IgD-negative memory B cell (primary cell): ENCODE measurements at regions not wholly inside any gene's neighbourhood (a gene's known extent, or its start where the extent isn't known, plus 50 kb on each side); places are given as distances from the start of the nearest gene placed in this dataset.
"Not testable (repeated sequence)": the region's sequence is repeated elsewhere in the genome, so short reads cannot be mapped to it uniquely, and the experiment has no call there.

Source experiments
- H3K27ac Mint-ChIP-seq, 3 donors: one replicate each; pipeline ENCODE4 v1.8.0; 2020 to 2022; ENCODE audit warnings: mild to moderate bottlenecking in 3 of 3, mixed read lengths in 3 of 3, moderate library complexity in 1 of 3
- H3K27me3 Mint-ChIP-seq: one replicate; pipeline ENCODE4 v1.8.0; 2021; ENCODE audit warnings: mixed read lengths
- H3K36me3 Mint-ChIP-seq: one replicate; pipeline ENCODE4 v1.8.0; 2020; ENCODE audit warnings: mild to moderate bottlenecking, mixed read lengths
- H3K4me1 Mint-ChIP-seq, 3 donors: one replicate each; pipeline ENCODE4 v1.8.0; 2020 to 2022; ENCODE audit warnings: mixed read lengths in 3 of 3, mild to moderate bottlenecking in 1 of 3
- H3K4me3 Mint-ChIP-seq, 4 donors: one replicate each; pipeline ENCODE4 v1.8.0; 2020 to 2022; ENCODE audit warnings: mild to moderate bottlenecking in 4 of 4, mixed read lengths in 4 of 4, moderate library complexity in 3 of 4
- H3K9me3 Mint-ChIP-seq, 3 donors: one replicate each; pipeline ENCODE4 v1.8.0; 2020 to 2021; ENCODE audit warnings: mixed read lengths in 3 of 3, mild to moderate bottlenecking in 1 of 3

DNA sequence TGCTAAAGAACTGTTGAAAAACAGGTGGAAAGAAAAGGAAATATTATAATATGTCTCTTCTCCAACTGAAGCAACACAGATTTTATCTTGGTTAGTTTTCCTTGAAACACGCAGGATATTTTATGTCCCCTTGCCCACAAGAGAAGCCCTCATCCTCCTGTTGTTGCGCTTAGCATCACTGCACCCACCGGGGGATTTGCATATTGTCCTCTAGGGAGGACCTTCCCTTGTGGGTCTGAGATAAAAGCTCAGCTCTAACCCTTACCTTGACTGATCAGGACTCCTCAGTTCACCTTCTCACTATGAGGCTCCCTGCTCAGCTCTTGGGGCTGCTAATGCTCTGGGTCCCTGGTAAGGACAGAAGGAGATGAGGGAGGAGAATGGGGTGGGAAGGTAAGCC is 1294.2 kb downstream of the RPIA start:
- not testable (repeated sequence) for H3K27ac Mint-ChIP-seq

DNA sequence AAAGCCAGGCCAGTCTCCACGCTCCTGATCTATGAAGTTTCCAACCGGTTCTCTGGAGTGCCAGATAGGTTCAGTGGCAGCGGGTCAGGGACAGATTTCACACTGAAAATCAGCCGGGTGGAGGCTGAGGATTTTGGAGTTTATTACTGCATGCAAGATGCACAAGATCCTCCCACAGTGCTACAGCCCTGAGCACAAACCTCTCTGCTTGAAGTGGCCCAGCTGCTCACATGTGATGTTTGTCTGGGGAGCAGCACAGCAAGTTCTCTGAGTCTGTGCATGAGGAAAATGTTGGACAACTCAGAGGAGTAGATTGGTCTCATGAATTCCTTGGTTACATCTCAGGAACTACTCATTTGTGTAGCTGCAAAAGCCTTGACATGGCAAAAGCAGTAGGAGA is 1295.1 kb downstream of the RPIA start:
- H3K4me1 Mint-ChIP-seq, H3K4me3 Mint-ChIP-seq, H3K27ac Mint-ChIP-seq, H3K9me3 Mint-ChIP-seq, H3K27me3 Mint-ChIP-seq, H3K36me3 Mint-ChIP-seq: not testable (repeated sequence)

More for the DNA sequence above, 1294.2 kb downstream of the RPIA start:
- not testable (repeated sequence) for H3K27me3 Mint-ChIP-seq, H3K4me1 Mint-ChIP-seq, H3K9me3 Mint-ChIP-seq, H3K36me3 Mint-ChIP-seq
- peak overlapping the region in 1 of 4 donors; percentile 55 for H3K4me3 Mint-ChIP-seq

DNA sequence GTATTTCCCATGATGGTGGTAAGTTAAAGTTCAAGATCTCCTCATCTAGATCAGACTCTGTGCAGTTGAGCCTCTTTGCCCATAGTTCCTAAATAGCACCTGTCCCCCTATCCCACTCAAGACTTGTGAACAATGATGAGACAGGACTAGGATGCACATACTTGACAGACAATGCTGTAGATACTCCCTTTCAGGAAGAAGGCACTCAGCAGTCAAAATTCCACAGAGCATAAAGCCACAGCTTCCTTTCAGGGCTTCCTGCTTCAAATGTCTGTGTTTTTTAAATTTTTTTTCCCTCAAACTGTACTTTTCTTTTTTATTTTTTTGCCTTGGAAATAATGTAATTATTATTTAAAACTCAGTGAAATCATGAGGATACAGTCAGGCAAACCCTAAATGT is 1305.3 kb downstream of the RPIA start:
- not testable (repeated sequence) for H3K9me3 Mint-ChIP-seq, H3K36me3 Mint-ChIP-seq, H3K4me1 Mint-ChIP-seq, H3K27me3 Mint-ChIP-seq, H3K27ac Mint-ChIP-seq
- peak overlapping the region in 1 of 4 donors; percentile 18 for H3K4me3 Mint-ChIP-seq

DNA sequence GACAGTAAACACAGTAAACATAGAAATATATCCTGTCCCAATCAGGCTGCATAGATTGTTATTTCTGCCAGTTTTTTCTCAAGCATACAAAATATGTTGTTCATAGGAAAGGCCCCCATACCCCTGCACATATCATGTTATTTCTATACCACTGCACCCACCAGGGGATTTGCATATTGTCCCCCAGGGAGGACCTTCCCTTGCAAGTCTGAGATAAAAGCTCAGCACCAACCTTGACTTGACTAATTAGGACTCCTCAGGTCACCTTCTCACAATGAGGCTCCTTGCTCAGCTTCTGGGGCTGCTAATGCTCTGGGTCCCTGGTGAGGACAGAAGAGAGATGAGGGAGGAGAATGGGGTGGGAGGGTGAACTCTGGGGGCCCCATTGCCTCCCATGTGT is 1313.1 kb downstream of the RPIA start:
- H3K36me3 Mint-ChIP-seq, H3K9me3 Mint-ChIP-seq, H3K4me3 Mint-ChIP-seq, H3K27me3 Mint-ChIP-seq, H3K27ac Mint-ChIP-seq, H3K4me1 Mint-ChIP-seq: not testable (repeated sequence)

DNA sequence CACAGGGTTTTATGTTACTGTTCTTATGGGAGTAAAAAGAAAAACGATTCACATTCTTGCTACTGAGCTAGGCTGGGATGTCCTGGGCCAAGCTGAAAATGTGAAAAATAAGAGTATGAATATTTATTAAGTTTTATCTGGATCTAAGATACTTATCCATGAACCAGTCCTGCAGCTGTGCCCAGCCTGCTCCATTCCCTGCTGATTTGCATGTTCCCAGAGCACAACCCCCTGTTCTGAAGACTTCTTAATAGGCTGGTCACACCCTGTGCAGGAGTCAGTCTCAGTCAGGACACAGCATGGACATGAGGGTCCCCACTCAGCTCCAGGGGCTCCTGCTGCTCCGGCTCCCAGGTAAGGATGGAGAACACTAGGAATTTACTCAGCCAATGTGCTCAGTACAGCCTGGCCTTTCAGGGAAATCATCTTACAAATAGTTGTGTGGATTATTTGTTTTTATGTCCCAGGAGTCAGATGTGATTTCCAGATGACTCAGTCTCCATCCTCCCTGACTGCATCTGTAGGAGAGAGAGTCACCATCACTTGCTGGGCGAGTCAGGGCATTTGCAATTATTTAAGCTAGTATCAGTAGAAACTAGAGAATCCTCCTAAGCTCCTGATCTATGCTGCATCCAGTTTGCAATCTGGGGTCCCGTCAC is 1319.1 kb downstream of the RPIA start:
- H3K4me1 Mint-ChIP-seq, H3K27ac Mint-ChIP-seq, H3K9me3 Mint-ChIP-seq, H3K4me3 Mint-ChIP-seq, H3K36me3 Mint-ChIP-seq, H3K27me3 Mint-ChIP-seq: not testable (repeated sequence)

DNA sequence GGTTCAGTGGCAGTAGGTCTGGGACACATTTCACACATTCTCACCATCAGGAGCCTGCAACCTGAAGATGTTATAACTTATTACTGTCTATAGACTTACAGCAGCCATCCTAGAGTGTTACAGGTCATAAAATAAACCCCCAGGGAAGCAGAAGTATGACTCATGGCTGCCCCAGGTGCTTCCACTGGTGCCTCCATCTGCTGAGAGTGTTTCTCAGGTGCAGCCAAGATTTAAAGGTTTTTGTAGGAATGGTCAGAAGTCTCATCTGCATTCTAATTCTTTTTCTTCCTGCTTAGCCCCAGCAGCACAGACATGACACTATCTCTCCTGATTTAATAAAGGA is 1319.6 kb downstream of the RPIA start:
- not testable (repeated sequence) for H3K4me3 Mint-ChIP-seq, H3K27ac Mint-ChIP-seq, H3K27me3 Mint-ChIP-seq, H3K4me1 Mint-ChIP-seq, H3K36me3 Mint-ChIP-seq, H3K9me3 Mint-ChIP-seq

DNA sequence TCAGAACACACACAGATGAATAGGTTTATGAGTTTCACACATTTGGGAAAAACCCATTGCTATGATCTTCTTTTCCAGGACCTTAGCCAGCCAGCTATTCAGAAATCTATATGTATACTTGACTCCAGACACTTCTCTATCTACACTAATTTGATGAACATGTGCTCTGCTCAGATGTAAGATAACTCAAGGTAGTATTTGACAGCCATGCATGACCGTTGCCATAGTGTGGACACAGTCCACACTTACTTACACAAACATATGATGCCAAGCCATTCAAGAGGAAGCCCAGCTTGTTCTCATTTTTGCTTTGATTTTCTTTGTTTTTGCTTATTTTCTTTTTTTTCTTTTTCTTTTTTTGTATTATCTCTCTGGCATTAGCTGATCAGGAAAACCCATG is 1328.4 kb downstream of the RPIA start:
- not testable (repeated sequence) for H3K36me3 Mint-ChIP-seq, H3K4me3 Mint-ChIP-seq, H3K4me1 Mint-ChIP-seq, H3K9me3 Mint-ChIP-seq, H3K27me3 Mint-ChIP-seq, H3K27ac Mint-ChIP-seq

DNA sequence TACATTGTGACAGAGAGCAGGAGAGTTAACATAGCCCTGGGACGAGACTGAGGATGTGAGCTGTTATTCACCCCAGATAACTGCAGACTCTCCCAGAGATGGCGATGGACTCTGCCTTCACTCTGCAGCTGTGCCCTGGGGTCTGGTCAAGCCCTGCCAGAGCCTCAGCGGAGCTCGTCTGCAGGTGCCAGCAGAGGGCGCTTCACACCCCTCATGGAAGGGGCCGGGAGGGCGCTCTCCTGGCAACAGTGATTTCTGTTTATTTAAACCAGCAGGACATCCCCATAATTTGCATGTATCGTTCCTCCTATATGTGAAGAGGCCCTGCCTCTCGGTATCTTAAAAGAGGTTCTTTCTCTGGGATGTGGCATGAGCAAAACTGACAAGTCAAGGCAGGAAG is 1329.8 kb downstream of the RPIA start:
- not testable (repeated sequence) for H3K36me3 Mint-ChIP-seq, H3K27ac Mint-ChIP-seq, H3K27me3 Mint-ChIP-seq

DNA sequence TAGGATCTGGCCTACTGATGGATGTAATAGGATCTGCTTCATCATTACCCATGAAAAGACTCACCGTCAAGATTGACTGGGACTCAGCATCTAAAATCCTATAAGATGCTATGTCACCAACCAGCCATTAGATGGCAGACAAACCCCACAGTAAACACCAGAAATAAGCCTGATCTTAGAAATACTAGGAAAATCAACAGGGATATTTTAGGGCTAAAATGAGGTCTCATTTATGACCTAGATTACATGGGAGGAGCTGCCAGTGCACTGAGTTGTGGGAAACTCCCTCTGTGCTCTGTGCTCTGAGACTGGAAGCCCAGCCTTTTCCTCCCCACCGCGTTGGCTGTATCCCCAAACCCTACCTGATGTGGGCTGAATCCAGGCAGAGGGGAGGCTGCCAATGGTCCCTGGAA is 1335.8 kb downstream of the RPIA start:
- not testable (repeated sequence) for H3K4me1 Mint-ChIP-seq, H3K27ac Mint-ChIP-seq, H3K4me3 Mint-ChIP-seq, H3K36me3 Mint-ChIP-seq, H3K27me3 Mint-ChIP-seq, H3K9me3 Mint-ChIP-seq

More for the DNA sequence above, 1329.8 kb downstream of the RPIA start:
- H3K4me1 Mint-ChIP-seq, H3K4me3 Mint-ChIP-seq, H3K9me3 Mint-ChIP-seq: not testable (repeated sequence)

DNA sequence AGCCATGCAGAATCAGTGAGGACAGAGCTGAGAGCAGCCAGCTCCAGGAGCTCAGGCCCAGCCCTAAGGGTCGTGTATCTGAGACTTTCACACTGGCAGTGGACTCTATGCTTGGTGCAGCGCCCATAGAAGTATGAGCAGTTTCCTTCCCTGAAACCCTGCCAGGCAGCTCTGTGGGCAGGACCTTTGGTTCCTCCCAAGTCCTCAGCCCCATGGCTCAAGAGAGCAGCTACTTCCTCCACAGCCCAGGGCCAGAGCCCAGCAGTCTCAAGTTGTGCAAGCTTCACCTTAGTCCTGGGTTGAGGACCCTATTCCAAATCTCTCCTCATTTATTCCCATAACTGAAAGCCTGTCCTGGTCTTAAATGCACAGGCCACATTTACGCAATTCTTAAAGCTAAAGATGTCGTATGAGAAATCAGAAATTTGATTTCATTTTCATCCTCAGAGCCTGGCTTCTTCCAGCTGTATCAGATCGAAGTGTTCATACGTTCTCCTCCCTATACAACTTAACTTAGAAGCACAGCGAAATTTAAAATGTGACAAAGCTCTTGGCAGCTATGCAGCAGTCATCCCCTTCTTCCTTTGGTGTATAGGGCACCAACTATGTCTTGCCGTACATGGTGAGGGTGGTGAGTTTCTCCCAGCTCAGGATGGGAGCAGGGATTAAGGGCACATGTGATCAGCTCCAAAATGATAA is 1337.1 kb downstream of the RPIA start:
- Mint-ChIP-seq H3K4me3 (peak overlapping the region in 2 of 4 donors; percentile 25 to 63), H3K4me1 (peaks cover 6 to 14% (median 12%) of the 10 kb centered on the region in 3 donors)
- H3K36me3 Mint-ChIP-seq, H3K9me3 Mint-ChIP-seq, H3K27me3 Mint-ChIP-seq, H3K27ac Mint-ChIP-seq: not testable (repeated sequence)

DNA sequence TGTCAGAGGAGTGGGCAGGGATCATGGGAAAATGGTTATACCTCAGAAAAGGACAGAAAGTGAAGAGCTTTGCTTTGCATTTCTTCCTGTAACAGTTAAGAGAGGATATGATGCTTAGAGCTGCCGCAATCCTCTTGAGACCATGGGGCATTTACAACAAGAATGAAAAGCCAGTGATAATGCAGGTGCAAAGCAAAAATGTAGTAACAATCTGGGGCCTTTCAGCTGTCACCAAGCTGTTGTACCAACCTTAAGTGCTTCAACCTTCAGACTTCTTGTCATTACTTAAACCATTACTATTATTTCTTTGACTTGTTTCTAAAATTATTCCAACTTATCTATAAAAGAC is 1337.6 kb downstream of the RPIA start:
- not testable (repeated sequence) for H3K9me3 Mint-ChIP-seq, H3K27ac Mint-ChIP-seq, H3K36me3 Mint-ChIP-seq, H3K27me3 Mint-ChIP-seq
- Mint-ChIP-seq H3K4me1 (peaks cover 6 to 14% (median 12%) of the 10 kb centered on the region in 3 donors), H3K4me3 (peak overlapping the region in 2 of 4 donors; percentile 25 to 63)

DNA sequence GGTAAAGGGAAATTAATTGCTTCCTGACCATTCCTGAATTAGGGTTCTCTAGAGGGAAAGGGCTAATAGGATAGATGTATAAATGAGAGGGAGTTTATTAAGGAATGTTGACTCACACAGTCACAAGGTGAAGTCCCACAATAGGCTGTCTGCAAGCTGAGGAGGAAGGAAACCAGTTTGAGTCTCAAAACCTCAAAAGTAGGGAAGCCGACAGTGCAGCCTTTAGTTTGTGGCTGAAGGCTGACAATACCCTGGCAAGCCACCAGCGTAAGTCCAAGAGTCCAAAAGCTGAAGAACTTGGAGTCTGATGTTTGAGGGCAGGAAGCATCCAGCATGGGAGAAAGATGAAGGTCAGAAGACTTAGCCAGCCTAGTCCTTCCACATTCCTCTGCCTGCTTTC is 1340.8 kb downstream of the RPIA start:
- not testable (repeated sequence) for H3K9me3 Mint-ChIP-seq, H3K27me3 Mint-ChIP-seq, H3K27ac Mint-ChIP-seq, H3K36me3 Mint-ChIP-seq, H3K4me3 Mint-ChIP-seq
- H3K4me1 Mint-ChIP-seq, result peaks cover 6 to 14% (median 12%) of the 10 kb centered on the region in 3 donors

DNA sequence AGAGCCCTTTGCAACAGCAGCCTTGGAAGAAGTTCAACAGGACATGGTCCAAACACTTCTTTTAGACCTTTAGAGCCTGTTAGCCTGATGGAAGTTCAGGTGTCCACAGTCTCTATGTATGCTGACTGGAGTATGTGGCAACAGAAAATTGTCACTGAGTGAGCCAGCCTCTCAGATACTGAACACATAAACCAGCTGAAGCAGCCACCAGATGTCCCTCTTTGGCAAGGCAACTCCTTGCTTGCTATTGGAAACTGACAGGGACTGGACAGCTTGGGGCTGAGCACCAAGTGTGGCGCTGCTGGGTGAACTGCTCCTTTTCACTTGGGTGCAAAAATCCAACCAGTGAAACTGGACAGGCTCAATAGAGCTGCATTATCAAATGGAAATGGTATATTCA is 1344.9 kb downstream of the RPIA start:
- H3K4me3 Mint-ChIP-seq, H3K36me3 Mint-ChIP-seq, H3K27ac Mint-ChIP-seq, H3K27me3 Mint-ChIP-seq, H3K4me1 Mint-ChIP-seq, H3K9me3 Mint-ChIP-seq: not testable (repeated sequence)

DNA sequence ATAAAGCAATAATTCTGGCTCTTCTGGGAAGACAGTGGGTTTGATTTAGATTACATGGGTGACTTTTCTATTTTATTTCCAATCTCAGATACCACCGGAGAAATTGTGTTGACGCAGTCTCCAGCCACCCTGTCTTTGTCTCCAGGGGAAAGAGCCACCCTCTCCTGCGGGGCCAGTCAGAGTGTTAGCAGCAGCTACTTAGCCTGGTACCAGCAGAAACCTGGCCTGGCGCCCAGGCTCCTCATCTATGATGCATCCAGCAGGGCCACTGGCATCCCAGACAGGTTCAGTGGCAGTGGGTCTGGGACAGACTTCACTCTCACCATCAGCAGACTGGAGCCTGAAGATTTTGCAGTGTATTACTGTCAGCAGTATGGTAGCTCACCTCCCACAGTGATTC is 1347.6 kb downstream of the RPIA start:
- not testable (repeated sequence) for H3K27me3 Mint-ChIP-seq, H3K4me3 Mint-ChIP-seq, H3K27ac Mint-ChIP-seq, H3K36me3 Mint-ChIP-seq, H3K4me1 Mint-ChIP-seq, H3K9me3 Mint-ChIP-seq

DNA sequence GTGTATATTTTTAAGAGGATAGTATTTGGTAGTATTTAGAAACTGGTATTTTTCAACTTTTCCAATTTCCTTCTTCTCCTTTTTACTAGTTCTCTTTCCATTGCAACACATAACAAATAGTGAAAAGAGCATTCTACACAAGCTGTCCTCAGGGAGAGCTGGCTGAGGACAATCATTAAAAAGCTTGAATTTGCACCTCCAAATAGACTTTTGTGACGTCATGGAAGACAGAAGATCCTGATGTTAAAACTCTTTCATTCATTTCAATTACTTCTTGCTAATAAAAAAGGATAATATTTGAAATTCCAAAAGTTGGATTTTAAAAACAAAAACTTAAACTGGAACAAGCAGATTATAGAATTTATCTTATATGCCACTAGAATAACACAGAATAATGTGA is 1356.3 kb downstream of the RPIA start:
- not testable (repeated sequence) for H3K27me3 Mint-ChIP-seq, H3K27ac Mint-ChIP-seq, H3K36me3 Mint-ChIP-seq, H3K4me1 Mint-ChIP-seq, H3K4me3 Mint-ChIP-seq, H3K9me3 Mint-ChIP-seq

DNA sequence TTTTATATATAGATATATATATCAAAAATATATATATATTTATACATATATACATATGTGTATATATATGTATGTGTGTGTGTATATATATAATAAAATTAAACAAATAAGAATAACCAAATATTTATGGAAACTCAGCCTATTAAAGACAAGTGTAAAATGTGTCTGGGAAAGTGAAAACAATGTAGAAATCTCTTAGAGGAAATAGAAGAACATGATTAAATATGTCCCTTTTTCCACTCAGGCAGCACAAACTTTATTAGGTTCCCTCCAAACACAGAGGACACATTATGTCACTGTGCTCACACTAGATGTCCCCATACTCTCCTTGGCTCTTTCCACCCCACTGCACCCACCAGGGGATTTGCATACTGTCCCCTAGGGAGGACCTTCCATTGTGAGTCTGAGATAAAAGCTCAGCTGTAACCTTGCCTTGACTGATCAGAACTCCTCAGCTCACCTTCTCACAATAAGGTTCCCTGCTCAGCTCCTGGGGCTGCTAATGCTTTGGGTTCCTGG is 1360.7 kb downstream of the RPIA start:
- H3K36me3 Mint-ChIP-seq, H3K27me3 Mint-ChIP-seq, H3K4me3 Mint-ChIP-seq, H3K27ac Mint-ChIP-seq, H3K4me1 Mint-ChIP-seq, H3K9me3 Mint-ChIP-seq: not testable (repeated sequence)
